Astrocyte (in vitro differentiated cells and primary cell): ENCODE measurements at regions not wholly inside any gene's neighbourhood (a gene's known extent, or its start where the extent isn't known, plus 50 kb on each side); places are given as distances from the start of the nearest gene placed in this dataset.

ENCODE experiments used
- DNase-seq: peaks from one replicate; pipeline ENCODE4 v3.0.0-alpha.2; 2010; ENCODE audit warnings: low read depth
- FAIRE-seq: peaks from 2 replicates; lab custom pipeline; 2011; peaks lifted over from hg19 to GRCh38; lab: Jason Lieb, UNC
- H2AFZ ChIP-seq: 2 replicates; pipeline ENCODE4 v1.6.0; 2012; ENCODE audit warnings: low read depth, low read length, inconsistent platforms
- H3K27ac ChIP-seq: 2 replicates; pipeline ENCODE4 v1.5.1; 2011; ENCODE audit warnings: low read depth, low read length, inconsistent platforms
- H3K27me3 ChIP-seq: 2 replicates; pipeline ENCODE4 v1.6.0; 2011; ENCODE audit warnings: low read length, inconsistent platforms; ENCODE audit not compliant: insufficient read depth
- H3K36me3 ChIP-seq: 2 replicates; pipeline ENCODE4 v1.5.1; 2011; ENCODE audit warnings: low read length, inconsistent platforms; ENCODE audit not compliant: insufficient read depth
- H3K4me1 ChIP-seq: 2 replicates; pipeline ENCODE4 v1.5.1; 2011; ENCODE audit warnings: low read length, inconsistent platforms; ENCODE audit not compliant: insufficient read depth
- H3K4me2 ChIP-seq: 2 replicates; pipeline ENCODE4 v1.6.0; 2012; ENCODE audit warnings: low read length, inconsistent platforms
- H3K4me3 ChIP-seq: 2 replicates; pipeline ENCODE4 v1.5.1; 2011; ENCODE audit warnings: low read depth, mild to moderate bottlenecking, low read length, inconsistent platforms; ENCODE audit not compliant: insufficient read depth
- H3K79me2 ChIP-seq: 2 replicates; pipeline ENCODE4 v1.6.0; 2012; ENCODE audit warnings: mild to moderate bottlenecking, low read length, inconsistent platforms; ENCODE audit not compliant: insufficient read depth
- H3K9ac ChIP-seq: 2 replicates; pipeline ENCODE4 v1.6.0; 2012; ENCODE audit warnings: mild to moderate bottlenecking, low read length, inconsistent platforms
- H3K9me3 ChIP-seq: 2 replicates; pipeline ENCODE4 v1.5.1; 2012; ENCODE audit warnings: low read depth, mild to moderate bottlenecking, low read length, inconsistent platforms; ENCODE audit not compliant: insufficient read depth
- H4K20me1 ChIP-seq: 2 replicates; pipeline ENCODE4 v1.6.0; 2012; ENCODE audit warnings: low read length, inconsistent platforms; ENCODE audit not compliant: insufficient read depth
- H3K27ac Mint-ChIP-seq: one replicate; pipeline ENCODE4 v1.8.0; 2021; ENCODE audit warnings: mild to moderate bottlenecking, mixed read lengths; ENCODE audit not compliant: unreplicated experiment
- H3K27me3 Mint-ChIP-seq: one replicate; pipeline ENCODE4 v1.8.0; 2021; ENCODE audit warnings: low read depth, mixed read lengths; ENCODE audit not compliant: unreplicated experiment
- H3K36me3 Mint-ChIP-seq: one replicate; pipeline ENCODE4 v1.8.0; 2021; ENCODE audit warnings: low read depth, mixed read lengths; ENCODE audit not compliant: unreplicated experiment
- H3K4me1 Mint-ChIP-seq: one replicate; pipeline ENCODE4 v1.8.0; 2021; ENCODE audit warnings: low read depth, mixed read lengths; ENCODE audit not compliant: unreplicated experiment
- H3K4me3 Mint-ChIP-seq: one replicate; pipeline ENCODE4 v1.8.0; 2021; ENCODE audit warnings: mild to moderate bottlenecking, moderate library complexity, mixed read lengths; ENCODE audit not compliant: unreplicated experiment
- H3K9me3 Mint-ChIP-seq: one replicate; pipeline ENCODE4 v1.8.0; 2021; ENCODE audit warnings: mild to moderate bottlenecking, mixed read lengths; ENCODE audit not compliant: unreplicated experiment
- EZH2 ChIP-seq: IDR thresholded peaks from 2 replicates; pipeline ENCODE4 v1.6.1; 2012; ENCODE audit warnings: mild to moderate bottlenecking, low read length, inconsistent platforms; ENCODE audit not compliant: insufficient read depth
- TF ChIP-seq, protein P1 (sequence below): IDR thresholded peaks from 2 replicates; pipeline ENCODE4 v1.5.1; 2011; ENCODE audit warnings: low read depth, mild to moderate bottlenecking, inconsistent platforms, low read length, moderate library complexity; ENCODE audit not compliant: insufficient read depth

DNA sequence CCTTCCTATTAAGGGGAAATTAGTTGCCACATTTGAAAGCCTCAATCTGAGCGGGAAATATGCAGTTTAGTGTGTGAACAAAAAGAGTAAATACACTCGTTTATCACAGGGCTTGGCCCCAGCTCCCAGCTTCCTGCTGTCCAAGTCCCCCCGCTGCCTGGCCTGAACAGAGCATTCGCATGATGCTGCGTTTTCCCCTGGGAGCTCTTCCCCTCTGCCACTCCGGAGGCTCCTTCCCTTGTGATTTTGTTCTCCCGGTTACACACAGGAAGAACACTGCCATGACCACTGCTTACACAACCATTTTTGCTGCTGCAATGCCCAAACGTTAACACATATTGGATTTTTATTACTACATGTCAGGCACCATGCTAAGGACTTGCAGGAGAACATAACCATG is 120.7 kb upstream of the ADARB2 start:
- no peak overlapping the region for H2AFZ ChIP-seq
- Mint-ChIP-seq H3K36me3 (no peaks in the 10 kb centered on the region), H3K27me3 (peaks cover 10% of the 10 kb centered on the region), H3K27ac (no peak overlapping the region), H3K4me3 (no peak overlapping the region), H3K9me3 (peaks cover 4% of the 10 kb centered on the region), H3K4me1 (no peaks in the 10 kb centered on the region)
- no peaks in the 10 kb centered on the region for H3K36me3 ChIP-seq
- H3K4me3 ChIP-seq: no peak overlapping the region
- no peaks in the 10 kb centered on the region for H3K9me3 ChIP-seq
- DNase-seq: no peak
- no peak for FAIRE-seq
- H3K79me2 ChIP-seq: no peaks in the 10 kb centered on the region
- H4K20me1 ChIP-seq: no peaks in the 10 kb centered on the region
- H3K27me3 ChIP-seq: no peaks in the 10 kb centered on the region
- H3K4me1 ChIP-seq: no peaks in the 10 kb centered on the region
- H3K4me2 ChIP-seq: no peak overlapping the region
- TF ChIP-seq, protein P1, sequence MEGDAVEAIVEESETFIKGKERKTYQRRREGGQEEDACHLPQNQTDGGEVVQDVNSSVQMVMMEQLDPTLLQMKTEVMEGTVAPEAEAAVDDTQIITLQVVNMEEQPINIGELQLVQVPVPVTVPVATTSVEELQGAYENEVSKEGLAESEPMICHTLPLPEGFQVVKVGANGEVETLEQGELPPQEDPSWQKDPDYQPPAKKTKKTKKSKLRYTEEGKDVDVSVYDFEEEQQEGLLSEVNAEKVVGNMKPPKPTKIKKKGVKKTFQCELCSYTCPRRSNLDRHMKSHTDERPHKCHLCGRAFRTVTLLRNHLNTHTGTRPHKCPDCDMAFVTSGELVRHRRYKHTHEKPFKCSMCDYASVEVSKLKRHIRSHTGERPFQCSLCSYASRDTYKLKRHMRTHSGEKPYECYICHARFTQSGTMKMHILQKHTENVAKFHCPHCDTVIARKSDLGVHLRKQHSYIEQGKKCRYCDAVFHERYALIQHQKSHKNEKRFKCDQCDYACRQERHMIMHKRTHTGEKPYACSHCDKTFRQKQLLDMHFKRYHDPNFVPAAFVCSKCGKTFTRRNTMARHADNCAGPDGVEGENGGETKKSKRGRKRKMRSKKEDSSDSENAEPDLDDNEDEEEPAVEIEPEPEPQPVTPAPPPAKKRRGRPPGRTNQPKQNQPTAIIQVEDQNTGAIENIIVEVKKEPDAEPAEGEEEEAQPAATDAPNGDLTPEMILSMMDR: no peak
- TF ChIP-seq EZH2: no peak
- no peak overlapping the region for H3K9ac ChIP-seq
- H3K27ac ChIP-seq: no peak overlapping the region

DNA sequence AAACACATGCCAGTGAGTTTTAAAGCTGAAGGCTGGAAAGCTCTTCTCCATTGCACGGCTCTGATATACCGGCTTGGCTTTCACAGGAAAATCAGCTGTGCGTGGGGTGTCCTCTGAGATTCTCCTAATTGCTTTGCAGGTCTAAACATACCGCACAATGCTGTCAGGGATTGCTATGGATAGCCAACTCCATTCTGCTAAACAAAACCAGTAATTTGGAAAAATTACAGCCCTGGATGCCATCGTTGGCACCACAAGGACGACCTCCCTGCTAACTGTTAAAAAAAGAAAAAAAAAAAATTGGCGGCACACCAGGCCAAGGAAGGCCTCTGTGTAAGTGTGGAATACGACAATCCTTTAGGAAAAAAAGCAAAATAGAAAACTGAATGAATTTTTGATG is 118.6 kb upstream of the ADARB2 start:
- Histone ChIP-seq H3K27ac (no peak overlapping the region), H3K36me3 (no peaks in the 10 kb centered on the region), H3K4me3 (no peak overlapping the region), H2AFZ (no peak overlapping the region), H3K79me2 (no peaks in the 10 kb centered on the region), H3K9ac (no peak overlapping the region), H3K4me1 (no peaks in the 10 kb centered on the region), H3K27me3 (no peaks in the 10 kb centered on the region), H4K20me1 (no peaks in the 10 kb centered on the region), H3K4me2 (no peak overlapping the region), H3K9me3 (no peaks in the 10 kb centered on the region)
- H3K36me3 Mint-ChIP-seq: no peaks in the 10 kb centered on the region
- DNase-seq (no peak), FAIRE-seq (no peak)
- peaks cover 4% of the 10 kb centered on the region for H3K9me3 Mint-ChIP-seq
- H3K27me3 Mint-ChIP-seq: peaks cover 7% of the 10 kb centered on the region
- TF ChIP-seq EZH2: no peak
- TF ChIP-seq, protein P1: no peak
- H3K4me1 Mint-ChIP-seq: peaks cover 2% of the 10 kb centered on the region
- no peak overlapping the region for H3K4me3 Mint-ChIP-seq
- H3K27ac Mint-ChIP-seq: no peak overlapping the region

DNA sequence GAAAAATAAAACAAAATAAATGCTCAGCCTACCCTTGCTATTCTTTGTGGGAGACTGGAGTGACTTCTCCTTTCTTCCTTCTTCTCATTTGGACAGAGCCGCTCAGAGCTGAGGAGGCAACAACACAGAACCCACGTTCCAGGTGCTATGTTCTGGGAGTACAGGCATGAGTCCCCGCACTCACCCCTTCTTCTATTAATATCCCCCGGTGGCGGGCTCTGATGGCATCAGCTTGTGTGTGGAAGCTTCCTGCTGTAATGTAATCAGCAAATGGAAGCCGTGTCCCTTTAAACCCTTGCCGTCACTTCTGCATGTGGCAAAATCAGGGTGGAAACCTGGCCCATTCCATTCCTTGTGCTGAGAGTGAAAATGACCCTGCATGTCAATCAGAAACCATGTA is 116.9 kb upstream of the ADARB2 start:
- Histone ChIP-seq H3K4me3 (no peak overlapping the region), H3K27me3 (no peaks in the 10 kb centered on the region), H3K9me3 (no peaks in the 10 kb centered on the region), H3K36me3 (no peaks in the 10 kb centered on the region), H3K27ac (no peak overlapping the region), H3K4me2 (no peak overlapping the region), H2AFZ (no peak overlapping the region), H3K9ac (no peak overlapping the region), H3K79me2 (no peaks in the 10 kb centered on the region), H3K4me1 (no peaks in the 10 kb centered on the region), H4K20me1 (no peaks in the 10 kb centered on the region)
- Mint-ChIP-seq H3K36me3 (no peaks in the 10 kb centered on the region), H3K4me3 (no peak overlapping the region), H3K9me3 (peaks cover 4% of the 10 kb centered on the region), H3K27ac (no peak overlapping the region), H3K27me3 (peaks cover 7% of the 10 kb centered on the region), H3K4me1 (peaks cover 2% of the 10 kb centered on the region)
- DNase-seq: no peak
- FAIRE-seq: no peak
- TF ChIP-seq EZH2: no peak
- TF ChIP-seq, protein P1: no peak
